ENCODE measurements at regions not wholly inside any gene's neighbourhood (a gene's known extent, or its start where the extent isn't known, plus 50 kb on each side); places are given as distances from the start of the nearest gene placed in this dataset.

DNA sequence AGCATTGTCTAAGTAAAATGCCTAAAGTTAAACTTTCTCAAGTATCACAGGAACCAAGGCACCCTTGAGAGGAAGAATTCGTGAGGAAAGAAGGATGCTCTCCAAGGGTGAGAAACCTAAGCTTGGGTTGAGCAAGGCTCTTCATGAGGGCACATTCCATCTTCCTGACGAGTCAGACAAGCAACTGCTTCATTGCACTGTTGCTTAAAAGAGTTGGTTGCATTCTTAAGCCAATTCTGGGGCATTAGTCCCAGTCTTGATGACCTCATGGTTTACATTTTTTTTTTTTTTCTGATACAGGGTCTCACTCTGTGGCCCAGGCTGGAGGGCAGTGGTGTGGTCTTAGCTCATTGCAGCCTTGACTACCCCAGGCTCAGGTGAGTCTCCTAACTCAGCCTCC is 237.5 kb downstream of the ACTR3 start:
- no peaks in the 10 kb centered on the region for H3K27me3 ChIP-seq (replicated peaks in 1 of 2; ENCODE audit: control insufficient read depth in 2 of 2, insufficient read depth in 2 of 2, low read length in 1 of 2)
- ATAC-seq (no peak), FAIRE-seq (no peak), DNase-seq (ENCODE audit: low read depth, low spot score) (no peak)
- ChIA-PET CTCF (interaction anchor here (0.7 kb wide), 1 partner anchor 15 kb away, joined by 3 read pairs; no protein-coding TSS in a partner anchor), RAD21 (ENCODE audit: unreplicated experiment) (no interaction called here), POLR2A (no interaction called here), SMC1A (ENCODE audit: uncharacterized antibody, unreplicated experiment) (no interaction called here)
- H3K79me2 ChIP-seq (ENCODE audit: control insufficient read depth, insufficient read depth, low read length): no peaks in the 10 kb centered on the region
- in situ Hi-C loops (cut with MboI): no loop called here
- no peaks in the 10 kb centered on the region for H3K9me3 ChIP-seq (replicated peaks; ENCODE audit: control insufficient read depth, insufficient read depth, low read length)
- no peaks in the 10 kb centered on the region for H4K20me1 ChIP-seq (ENCODE audit: control insufficient read depth, insufficient read depth)
- no peaks in the 10 kb centered on the region for H3K36me3 ChIP-seq (ENCODE audit: control insufficient read depth in 2 of 2, insufficient read depth in 2 of 2, low read length in 1 of 2)
- no peak overlapping the region for H3K9ac ChIP-seq (ENCODE audit: control insufficient read depth, insufficient read depth, low read length)
- H3K4me1 ChIP-seq (ENCODE audit: control insufficient read depth, insufficient read depth, low read length): no peaks in the 10 kb centered on the region
- no peak overlapping the region for H2AFZ ChIP-seq (ENCODE audit: control insufficient read depth, low read depth, low read length)
- WGBS (ENCODE audit: insufficient coverage, insufficient replicate concordance, low lambda C conversion rate, missing lambda C conversion rate): 0% methylated on average over 2 of the region's 2 CpGs
- H3K4me3 ChIP-seq: no peak overlapping the region
- H3K27ac ChIP-seq (ENCODE audit: control insufficient read depth, insufficient read depth): no peak overlapping the region
- intact Hi-C loops (cut with micrococcal nuclease; ENCODE audit: unreplicated experiment): no loop called here
- no TSS peak for BruUV-seq (replicated peaks)
- H3K4me2 ChIP-seq (ENCODE audit: control insufficient read depth, insufficient read depth): no peak overlapping the region
- TF ChIP-seq ZZZ3 (IDR thresholded peaks at IDR 0.05; ENCODE audit: control insufficient read depth, insufficient read length, low read depth) (no peak), ZNF217 (IDR thresholded peaks at IDR 0.05) (no peak), HDAC6 (IDR thresholded peaks at IDR 0.05; ENCODE audit: unreplicated experiment) (no peak), YBX1 (IDR thresholded peaks at IDR 0.05) (no peak), MEF2A (IDR thresholded peaks at IDR 0.05; ENCODE audit: insufficient read depth, low read depth, low read length) (no peak), ESRRA (IDR thresholded peaks at IDR 0.05; ENCODE audit: low read length) (no peak), NR2C1 (IDR thresholded peaks at IDR 0.05) (no peak), FOXK2 (IDR thresholded peaks at IDR 0.05) (no peak), TAF1 (IDR thresholded peaks at IDR 0.05; ENCODE audit: borderline replicate concordance, low read depth, low read length) (no peak), POLR2AphosphoS2 (IDR thresholded peaks at IDR 0.05; ENCODE audit: low read depth, low read length) (no peak), RUNX3 (IDR thresholded peaks at IDR 0.05; ENCODE audit: low read length) (no peak), SRF (IDR thresholded peaks at IDR 0.05; ENCODE audit: low read depth in 2 of 2, low read length in 2 of 2) (no peak), SMAD5 (IDR thresholded peaks at IDR 0.05; ENCODE audit: low read depth) (no peak), SMARCA5 (IDR thresholded peaks at IDR 0.05) (no peak)
- TF ChIP-seq, protein P1, sequence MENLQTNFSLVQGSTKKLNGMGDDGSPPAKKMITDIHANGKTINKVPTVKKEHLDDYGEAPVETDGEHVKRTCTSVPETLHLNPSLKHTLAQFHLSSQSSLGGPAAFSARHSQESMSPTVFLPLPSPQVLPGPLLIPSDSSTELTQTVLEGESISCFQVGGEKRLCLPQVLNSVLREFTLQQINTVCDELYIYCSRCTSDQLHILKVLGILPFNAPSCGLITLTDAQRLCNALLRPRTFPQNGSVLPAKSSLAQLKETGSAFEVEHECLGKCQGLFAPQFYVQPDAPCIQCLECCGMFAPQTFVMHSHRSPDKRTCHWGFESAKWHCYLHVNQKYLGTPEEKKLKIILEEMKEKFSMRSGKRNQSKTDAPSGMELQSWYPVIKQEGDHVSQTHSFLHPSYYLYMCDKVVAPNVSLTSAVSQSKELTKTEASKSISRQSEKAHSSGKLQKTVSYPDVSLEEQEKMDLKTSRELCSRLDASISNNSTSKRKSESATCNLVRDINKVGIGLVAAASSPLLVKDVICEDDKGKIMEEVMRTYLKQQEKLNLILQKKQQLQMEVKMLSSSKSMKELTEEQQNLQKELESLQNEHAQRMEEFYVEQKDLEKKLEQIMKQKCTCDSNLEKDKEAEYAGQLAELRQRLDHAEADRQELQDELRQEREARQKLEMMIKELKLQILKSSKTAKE (IDR thresholded peaks at IDR 0.05; ENCODE audit: low read depth, poor library complexity, severe bottlenecking): no peak
- TF ChIP-seq, protein P2, sequence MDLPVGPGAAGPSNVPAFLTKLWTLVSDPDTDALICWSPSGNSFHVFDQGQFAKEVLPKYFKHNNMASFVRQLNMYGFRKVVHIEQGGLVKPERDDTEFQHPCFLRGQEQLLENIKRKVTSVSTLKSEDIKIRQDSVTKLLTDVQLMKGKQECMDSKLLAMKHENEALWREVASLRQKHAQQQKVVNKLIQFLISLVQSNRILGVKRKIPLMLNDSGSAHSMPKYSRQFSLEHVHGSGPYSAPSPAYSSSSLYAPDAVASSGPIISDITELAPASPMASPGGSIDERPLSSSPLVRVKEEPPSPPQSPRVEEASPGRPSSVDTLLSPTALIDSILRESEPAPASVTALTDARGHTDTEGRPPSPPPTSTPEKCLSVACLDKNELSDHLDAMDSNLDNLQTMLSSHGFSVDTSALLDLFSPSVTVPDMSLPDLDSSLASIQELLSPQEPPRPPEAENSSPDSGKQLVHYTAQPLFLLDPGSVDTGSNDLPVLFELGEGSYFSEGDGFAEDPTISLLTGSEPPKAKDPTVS (IDR thresholded peaks at IDR 0.05; ENCODE audit: low read depth, low read length): no peak
- TF ChIP-seq, protein P3, sequence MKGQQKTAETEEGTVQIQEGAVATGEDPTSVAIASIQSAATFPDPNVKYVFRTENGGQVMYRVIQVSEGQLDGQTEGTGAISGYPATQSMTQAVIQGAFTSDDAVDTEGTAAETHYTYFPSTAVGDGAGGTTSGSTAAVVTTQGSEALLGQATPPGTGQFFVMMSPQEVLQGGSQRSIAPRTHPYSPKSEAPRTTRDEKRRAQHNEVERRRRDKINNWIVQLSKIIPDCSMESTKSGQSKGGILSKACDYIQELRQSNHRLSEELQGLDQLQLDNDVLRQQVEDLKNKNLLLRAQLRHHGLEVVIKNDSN (IDR thresholded peaks at IDR 0.05; ENCODE audit: borderline replicate concordance, extremely low read length, insufficient read depth, low read depth, low read length): no peak
- TF ChIP-seq, protein P4, sequence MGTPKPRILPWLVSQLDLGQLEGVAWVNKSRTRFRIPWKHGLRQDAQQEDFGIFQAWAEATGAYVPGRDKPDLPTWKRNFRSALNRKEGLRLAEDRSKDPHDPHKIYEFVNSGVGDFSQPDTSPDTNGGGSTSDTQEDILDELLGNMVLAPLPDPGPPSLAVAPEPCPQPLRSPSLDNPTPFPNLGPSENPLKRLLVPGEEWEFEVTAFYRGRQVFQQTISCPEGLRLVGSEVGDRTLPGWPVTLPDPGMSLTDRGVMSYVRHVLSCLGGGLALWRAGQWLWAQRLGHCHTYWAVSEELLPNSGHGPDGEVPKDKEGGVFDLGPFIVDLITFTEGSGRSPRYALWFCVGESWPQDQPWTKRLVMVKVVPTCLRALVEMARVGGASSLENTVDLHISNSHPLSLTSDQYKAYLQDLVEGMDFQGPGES (IDR thresholded peaks at IDR 0.05): no peak
